Neural cell (in vitro differentiated cells): ENCODE measurements at regions not wholly inside any gene's neighbourhood (a gene's known extent, or its start where the extent isn't known, plus 50 kb on each side); places are given as distances from the start of the nearest gene placed in this dataset.

Experiments used
- H2AFZ ChIP-seq: fragments of 200-600, 300-800 bp; sonication (generic), shearing (Covaris generic); 2 replicates; pipeline ENCODE4 v1.6.0; 2014; ENCODE audit warnings: low read depth, mild to moderate bottlenecking, antibody characterized with exemption, low read length, moderate library complexity
- H3F3A ChIP-seq: fragments of 200-600 bp; shearing (Covaris generic); 2 replicates; pipeline ENCODE4 v1.6.1; 2016; ENCODE audit warnings: mild to moderate bottlenecking, moderate library complexity, mixed read lengths, antibody characterized with exemption, low read length; ENCODE audit not compliant: insufficient read depth, poor library complexity, severe bottlenecking
- H3K27ac ChIP-seq: fragments of 200-600, 300-800 bp; sonication (generic), shearing (Covaris generic); 2 replicates; pipeline ENCODE4 v1.5.1; 2014; ENCODE audit warnings: mild to moderate bottlenecking, low read length, moderate library complexity
- H3K27me3 ChIP-seq: fragments of 300-800, 200-600 bp; sonication (generic), shearing (Covaris generic); 2 replicates; pipeline ENCODE4 v1.6.0; 2014; ENCODE audit warnings: mild to moderate bottlenecking, low read depth, low read length, moderate library complexity; ENCODE audit not compliant: insufficient read depth
- H3K36me3 ChIP-seq: fragments of 300-800, 200-600 bp; sonication (generic), shearing (Covaris generic); 2 replicates; pipeline ENCODE4 v1.5.1; 2014; ENCODE audit warnings: mild to moderate bottlenecking, antibody characterized with exemption, low read length, moderate library complexity; ENCODE audit not compliant: insufficient read depth
- H3K4me2 ChIP-seq: fragments of 300-800, 200-600 bp; sonication (generic), shearing (Covaris generic); 2 replicates; pipeline ENCODE4 v1.6.0; 2014; ENCODE audit warnings: mild to moderate bottlenecking, low read length
- H3K4me3 ChIP-seq: fragments of 300-800, 200-600 bp; sonication (generic), shearing (Covaris generic); 2 replicates; pipeline ENCODE4 v1.5.1; 2014; ENCODE audit warnings: mild to moderate bottlenecking, low read length, moderate library complexity
- H3K79me2 ChIP-seq: fragments of 200-600 bp; shearing (Covaris generic); replicated peaks from 2 replicates; pipeline ENCODE4 v1.6.0; 2014; ENCODE audit warnings: mild to moderate bottlenecking, low read length, moderate library complexity; ENCODE audit not compliant: insufficient read depth
- H3K9ac ChIP-seq: fragments of 300-800, 200-600 bp; sonication (generic), shearing (Covaris generic); 2 replicates; pipeline ENCODE4 v1.6.1; 2016; ENCODE audit warnings: mild to moderate bottlenecking, low read length, mixed read lengths
- H3K9me2 ChIP-seq: fragments of 200-600 bp; shearing (Covaris generic); 2 replicates; pipeline ENCODE4 v1.6.1; 2016; ENCODE audit warnings: mild to moderate bottlenecking, low read length, mixed read lengths; ENCODE audit not compliant: insufficient read depth
- H3K9me3 ChIP-seq: fragments of 200-600, 300-800 bp; sonication (generic), shearing (Covaris generic); 2 replicates; pipeline ENCODE4 v1.6.1; 2016; ENCODE audit warnings: mild to moderate bottlenecking, mixed run types, low read length, moderate library complexity, mixed read lengths
- H4K20me1 ChIP-seq: fragments of 200-600 bp; shearing (Covaris generic); 2 replicates; pipeline ENCODE4 v1.6.1; 2016; ENCODE audit warnings: mild to moderate bottlenecking, mixed run types; ENCODE audit not compliant: insufficient read depth
- EP300 ChIP-seq: fragments of 450-650 bp; conservative IDR thresholded peaks from 2 replicates; pipeline ENCODE4 v1.6.1; 2014; ENCODE audit warnings: antibody characterized with exemption, mild to moderate bottlenecking, moderate library complexity; ENCODE audit not compliant: poor library complexity, severe bottlenecking
- EZH2 ChIP-seq: fragments of 200-600, 300-800 bp; shearing (Covaris generic), sonication (generic); IDR thresholded peaks from 2 replicates; pipeline ENCODE4 v1.6.1; 2014; ENCODE audit warnings: antibody characterized with exemption, low read length, borderline replicate concordance, mild to moderate bottlenecking; ENCODE audit not compliant: insufficient read depth, poor library complexity, severe bottlenecking
- MXI1 ChIP-seq: fragments of 450-650 bp; conservative IDR thresholded peaks from 2 replicates; pipeline ENCODE4 v1.6.1; 2014; ENCODE audit warnings: antibody characterized with exemption, mild to moderate bottlenecking; ENCODE audit not compliant: poor library complexity, severe bottlenecking
- POLR2AphosphoS5 ChIP-seq: IDR thresholded peaks from 2 replicates; pipeline ENCODE4 v1.6.1; 2012
- RAD21 ChIP-seq: fragments of 450-650 bp; conservative IDR thresholded peaks from 2 replicates; pipeline ENCODE4 v1.6.1; 2014; ENCODE audit warnings: antibody characterized with exemption, mild to moderate bottlenecking, moderate library complexity
- SMC3 ChIP-seq: fragments of 450-650 bp; conservative IDR thresholded peaks from 2 replicates; pipeline ENCODE4 v1.6.1; 2014; ENCODE audit warnings: antibody characterized with exemption, mild to moderate bottlenecking, moderate library complexity; ENCODE audit not compliant: poor library complexity
- TAF1 ChIP-seq: IDR thresholded peaks from 2 replicates; pipeline ENCODE4 v1.6.1; 2012; ENCODE audit warnings: low read depth
- TF ChIP-seq, protein P1 (sequence below): IDR thresholded peaks from 2 replicates; pipeline ENCODE4 v1.6.1; 2012; ENCODE audit warnings: borderline replicate concordance
- TF ChIP-seq, protein P2 (sequence below): fragments of 450-650 bp; IDR thresholded peaks from 2 replicates; pipeline ENCODE4 v1.5.1; 2014; ENCODE audit warnings: antibody characterized with exemption, mild to moderate bottlenecking, moderate library complexity; ENCODE audit not compliant: poor library complexity, severe bottlenecking

DNA sequence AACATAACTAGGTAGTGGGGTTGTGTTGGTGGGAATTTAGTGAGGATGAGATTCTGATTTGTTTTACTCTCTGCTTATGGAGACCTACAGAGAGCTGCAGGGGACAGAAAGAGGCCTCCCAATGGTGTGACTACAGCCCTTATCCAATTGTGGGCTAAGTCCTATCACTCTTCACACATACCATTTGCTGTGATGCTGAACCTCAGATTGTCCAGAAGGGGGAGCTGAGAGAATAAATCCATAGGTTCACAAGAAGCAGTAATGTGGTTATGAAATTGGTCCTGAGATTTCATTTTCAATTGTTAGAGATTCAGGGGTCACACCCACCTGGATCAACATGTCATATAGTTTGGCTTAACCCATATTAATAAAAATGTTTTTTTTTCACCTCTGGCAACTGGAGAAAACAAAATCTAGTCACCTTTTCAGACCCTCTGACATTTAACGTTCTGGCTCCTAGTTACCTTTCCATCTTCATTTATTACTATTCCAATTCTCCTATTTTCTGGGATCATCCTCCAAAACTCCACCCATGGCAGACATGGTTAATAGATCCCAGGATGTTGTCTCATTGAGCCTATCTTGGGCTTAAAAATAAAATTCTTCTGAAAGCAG lies 53.3 kb upstream of the PTPN5 start:
- Histone ChIP-seq H3K36me3 (no peaks in the 10 kb centered on the region), H3K27me3 (no peaks in the 10 kb centered on the region), H3K4me2 (no peak overlapping the region), H3F3A (no peaks in the 10 kb centered on the region), H4K20me1 (no peaks in the 10 kb centered on the region), H3K9me2 (no peaks in the 10 kb centered on the region), H3K9me3 (no peaks in the 10 kb centered on the region), H2AFZ (no peak overlapping the region), H3K4me3 (no peak overlapping the region), H3K79me2 (no peaks in the 10 kb centered on the region), H3K9ac (no peak overlapping the region), H3K27ac (no peak overlapping the region)
- TF ChIP-seq POLR2AphosphoS5 (no peak), EP300 (no peak), EZH2 (no peak), RAD21 (peak; percentile 44), MXI1 (no peak), SMC3 (peak; percentile 51), TAF1 (no peak)
- TF ChIP-seq, protein P1, sequence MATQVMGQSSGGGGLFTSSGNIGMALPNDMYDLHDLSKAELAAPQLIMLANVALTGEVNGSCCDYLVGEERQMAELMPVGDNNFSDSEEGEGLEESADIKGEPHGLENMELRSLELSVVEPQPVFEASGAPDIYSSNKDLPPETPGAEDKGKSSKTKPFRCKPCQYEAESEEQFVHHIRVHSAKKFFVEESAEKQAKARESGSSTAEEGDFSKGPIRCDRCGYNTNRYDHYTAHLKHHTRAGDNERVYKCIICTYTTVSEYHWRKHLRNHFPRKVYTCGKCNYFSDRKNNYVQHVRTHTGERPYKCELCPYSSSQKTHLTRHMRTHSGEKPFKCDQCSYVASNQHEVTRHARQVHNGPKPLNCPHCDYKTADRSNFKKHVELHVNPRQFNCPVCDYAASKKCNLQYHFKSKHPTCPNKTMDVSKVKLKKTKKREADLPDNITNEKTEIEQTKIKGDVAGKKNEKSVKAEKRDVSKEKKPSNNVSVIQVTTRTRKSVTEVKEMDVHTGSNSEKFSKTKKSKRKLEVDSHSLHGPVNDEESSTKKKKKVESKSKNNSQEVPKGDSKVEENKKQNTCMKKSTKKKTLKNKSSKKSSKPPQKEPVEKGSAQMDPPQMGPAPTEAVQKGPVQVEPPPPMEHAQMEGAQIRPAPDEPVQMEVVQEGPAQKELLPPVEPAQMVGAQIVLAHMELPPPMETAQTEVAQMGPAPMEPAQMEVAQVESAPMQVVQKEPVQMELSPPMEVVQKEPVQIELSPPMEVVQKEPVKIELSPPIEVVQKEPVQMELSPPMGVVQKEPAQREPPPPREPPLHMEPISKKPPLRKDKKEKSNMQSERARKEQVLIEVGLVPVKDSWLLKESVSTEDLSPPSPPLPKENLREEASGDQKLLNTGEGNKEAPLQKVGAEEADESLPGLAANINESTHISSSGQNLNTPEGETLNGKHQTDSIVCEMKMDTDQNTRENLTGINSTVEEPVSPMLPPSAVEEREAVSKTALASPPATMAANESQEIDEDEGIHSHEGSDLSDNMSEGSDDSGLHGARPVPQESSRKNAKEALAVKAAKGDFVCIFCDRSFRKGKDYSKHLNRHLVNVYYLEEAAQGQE: no peak
- TF ChIP-seq, protein P2, sequence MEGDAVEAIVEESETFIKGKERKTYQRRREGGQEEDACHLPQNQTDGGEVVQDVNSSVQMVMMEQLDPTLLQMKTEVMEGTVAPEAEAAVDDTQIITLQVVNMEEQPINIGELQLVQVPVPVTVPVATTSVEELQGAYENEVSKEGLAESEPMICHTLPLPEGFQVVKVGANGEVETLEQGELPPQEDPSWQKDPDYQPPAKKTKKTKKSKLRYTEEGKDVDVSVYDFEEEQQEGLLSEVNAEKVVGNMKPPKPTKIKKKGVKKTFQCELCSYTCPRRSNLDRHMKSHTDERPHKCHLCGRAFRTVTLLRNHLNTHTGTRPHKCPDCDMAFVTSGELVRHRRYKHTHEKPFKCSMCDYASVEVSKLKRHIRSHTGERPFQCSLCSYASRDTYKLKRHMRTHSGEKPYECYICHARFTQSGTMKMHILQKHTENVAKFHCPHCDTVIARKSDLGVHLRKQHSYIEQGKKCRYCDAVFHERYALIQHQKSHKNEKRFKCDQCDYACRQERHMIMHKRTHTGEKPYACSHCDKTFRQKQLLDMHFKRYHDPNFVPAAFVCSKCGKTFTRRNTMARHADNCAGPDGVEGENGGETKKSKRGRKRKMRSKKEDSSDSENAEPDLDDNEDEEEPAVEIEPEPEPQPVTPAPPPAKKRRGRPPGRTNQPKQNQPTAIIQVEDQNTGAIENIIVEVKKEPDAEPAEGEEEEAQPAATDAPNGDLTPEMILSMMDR: peak; percentile 62
